Activated naive CD4-positive, alpha-beta T cell treated with anti-CD3 and anti-CD28 coated beads, Interleukin-2, amount 10 ng/mL, durations not matched to agents 7 days and 5 days (primary cell): ENCODE measurements at regions not wholly inside any gene's neighbourhood (a gene's known extent, or its start where the extent isn't known, plus 50 kb on each side); places are given as distances from the start of the nearest gene placed in this dataset.
"Not testable (repeated sequence)": the region's sequence is repeated elsewhere in the genome, so short reads cannot be mapped to it uniquely, and the experiment has no call there.

Experiments
- CTCF ChIA-PET: fragments of 350-600 bp; sonication (Branson Sonifier 250); formaldehyde crosslinking; loops from one replicate; lab custom pipeline; 2021; ENCODE audit warnings: antibody characterized with exemption; lab: Charles Lee
- DNase-seq: peaks from one replicate; pipeline ENCODE4 v3.0.0-alpha.2; 2020
- H3K27ac Mint-ChIP-seq: one replicate; pipeline ENCODE4 v1.8.0; 2021; ENCODE audit warnings: mild to moderate bottlenecking, moderate library complexity, mixed read lengths
- H3K27me3 Mint-ChIP-seq: one replicate; pipeline ENCODE4 v1.8.0; 2021; ENCODE audit warnings: mild to moderate bottlenecking, mixed read lengths
- H3K36me3 Mint-ChIP-seq: one replicate; pipeline ENCODE4 v1.8.0; 2021; ENCODE audit warnings: mixed read lengths
- H3K4me1 Mint-ChIP-seq: one replicate; pipeline ENCODE4 v1.8.0; 2021; ENCODE audit warnings: mixed read lengths
- H3K4me3 Mint-ChIP-seq: one replicate; pipeline ENCODE4 v1.8.0; 2021; ENCODE audit warnings: mild to moderate bottlenecking, moderate library complexity, mixed read lengths
- H3K9me3 Mint-ChIP-seq: one replicate; pipeline ENCODE4 v1.8.0; 2021; ENCODE audit warnings: mixed read lengths

DNA sequence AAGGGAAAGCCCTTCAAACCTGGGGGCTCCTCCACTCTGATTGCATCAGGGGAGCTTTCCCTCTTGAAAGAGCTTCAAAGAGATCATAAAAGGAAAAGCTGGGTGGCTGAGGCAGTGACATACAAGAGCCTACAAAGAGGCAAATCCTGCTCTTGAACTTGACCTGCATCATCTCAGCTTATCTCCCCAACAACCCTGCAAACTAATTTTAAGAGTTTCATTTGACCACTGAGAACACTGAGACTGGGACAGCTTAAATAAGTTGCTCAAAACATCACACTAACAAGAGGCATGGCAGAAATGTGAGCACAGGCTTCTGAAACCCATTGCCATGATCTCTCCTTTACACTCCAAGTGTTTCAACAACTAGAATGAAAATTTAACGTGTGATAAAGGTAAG, 101.6 kb upstream of the PPARGC1A start:
- Mint-ChIP-seq H3K27ac (no peak overlapping the region), H3K9me3 (no peaks in the 10 kb centered on the region), H3K4me1 (no peaks in the 10 kb centered on the region), H3K36me3 (no peaks in the 10 kb centered on the region), H3K4me3 (no peak overlapping the region), H3K27me3 (no peaks in the 10 kb centered on the region)
- CTCF ChIA-PET = no interaction called here
- DNase-seq = no peak

DNA sequence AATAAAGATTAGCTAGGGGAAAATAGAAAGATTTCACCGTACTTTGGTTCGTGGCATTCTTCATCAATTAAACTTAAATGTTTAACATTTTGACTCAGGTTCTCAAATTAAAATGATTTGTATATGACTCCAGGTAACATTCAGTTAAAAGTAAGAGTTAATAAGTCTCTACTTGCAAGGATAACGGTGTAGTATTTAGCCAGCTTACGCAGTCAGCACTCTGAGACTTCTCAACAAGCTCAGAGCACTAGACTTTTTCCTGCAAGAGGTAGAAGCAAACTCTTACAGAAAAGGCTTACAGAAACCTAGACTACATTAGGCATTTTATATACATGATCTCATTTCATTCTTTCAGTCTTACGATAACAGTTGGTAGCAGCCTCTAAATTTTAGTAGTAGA, 96.4 kb upstream of the PPARGC1A start:
- CTCF ChIA-PET = no interaction called here
- no peaks in the 10 kb centered on the region for H3K9me3 Mint-ChIP-seq
- no peak overlapping the region for H3K4me3 Mint-ChIP-seq
- H3K27ac Mint-ChIP-seq = no peak overlapping the region
- H3K4me1 Mint-ChIP-seq = no peaks in the 10 kb centered on the region
- no peak for DNase-seq
- H3K36me3 Mint-ChIP-seq = no peaks in the 10 kb centered on the region
- no peaks in the 10 kb centered on the region for H3K27me3 Mint-ChIP-seq

DNA sequence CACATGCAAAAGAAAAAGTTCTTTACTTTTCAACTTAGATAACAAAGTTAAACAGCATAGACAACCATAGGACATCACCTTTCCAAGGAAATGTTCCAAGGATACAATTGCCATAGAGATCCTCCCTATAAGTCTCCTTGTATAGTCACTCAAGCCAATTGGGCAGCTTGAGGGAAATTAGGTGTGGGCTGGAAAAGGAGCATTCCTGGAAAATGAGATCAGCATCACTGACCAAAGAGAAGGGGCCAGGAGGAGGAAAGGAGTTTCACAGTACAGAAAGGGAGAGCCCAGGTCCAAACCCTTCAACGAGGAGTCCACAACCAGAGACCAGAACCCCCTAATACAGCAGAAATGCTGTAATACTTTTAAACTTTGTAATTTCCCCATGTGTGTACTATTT, 91.5 kb upstream of the PPARGC1A start:
- no peak for DNase-seq
- CTCF ChIA-PET = no interaction called here
- Mint-ChIP-seq H3K27ac (no peak overlapping the region), H3K36me3 (no peaks in the 10 kb centered on the region), H3K9me3 (no peaks in the 10 kb centered on the region), H3K27me3 (peaks cover 4% of the 10 kb centered on the region), H3K4me3 (no peak overlapping the region), H3K4me1 (no peaks in the 10 kb centered on the region)

- Mint-ChIP-seq H3K27ac (no peak overlapping the region), H3K27me3 (peaks cover 4% of the 10 kb centered on the region)
- DNase-seq = no peak
Observed at GRCh38 chr4:23979534-23979933, 89.7 kb upstream of the PPARGC1A start.

DNA sequence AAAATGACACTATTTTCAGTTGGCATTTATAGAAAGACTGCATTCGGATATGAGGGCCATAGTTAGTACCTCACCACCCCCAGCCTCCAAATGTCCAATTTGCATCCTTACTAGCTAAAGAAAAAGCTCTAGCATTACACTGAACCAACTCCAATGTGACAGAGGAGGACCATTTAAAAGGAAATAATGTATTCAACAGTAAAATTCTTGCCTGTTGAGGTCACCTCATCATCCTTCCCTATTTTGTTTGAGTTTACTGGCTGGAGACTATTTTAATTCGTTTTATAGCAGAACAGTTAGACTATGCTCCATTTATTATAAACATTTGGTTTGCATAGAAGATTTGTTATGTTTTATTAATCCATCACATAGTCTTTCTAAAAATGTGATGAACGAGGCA, 88.2 kb upstream of the PPARGC1A start:
- H3K36me3 Mint-ChIP-seq = no peaks in the 10 kb centered on the region
- H3K4me1 Mint-ChIP-seq = no peaks in the 10 kb centered on the region
- H3K4me3 Mint-ChIP-seq = no peak overlapping the region
- DNase-seq = no peak
- H3K27me3 Mint-ChIP-seq = peaks cover 4% of the 10 kb centered on the region
- no peaks in the 10 kb centered on the region for H3K9me3 Mint-ChIP-seq
- H3K27ac Mint-ChIP-seq = no peak overlapping the region
- CTCF ChIA-PET = no interaction called here

More at GRCh38 chr4:23979534-23979933, 89.7 kb upstream of the PPARGC1A start:
- no peaks in the 10 kb centered on the region for H3K9me3 Mint-ChIP-seq
- CTCF ChIA-PET = no interaction called here
- H3K4me3 Mint-ChIP-seq = no peak overlapping the region
- no peaks in the 10 kb centered on the region for H3K4me1 Mint-ChIP-seq
- H3K36me3 Mint-ChIP-seq = no peaks in the 10 kb centered on the region

DNA sequence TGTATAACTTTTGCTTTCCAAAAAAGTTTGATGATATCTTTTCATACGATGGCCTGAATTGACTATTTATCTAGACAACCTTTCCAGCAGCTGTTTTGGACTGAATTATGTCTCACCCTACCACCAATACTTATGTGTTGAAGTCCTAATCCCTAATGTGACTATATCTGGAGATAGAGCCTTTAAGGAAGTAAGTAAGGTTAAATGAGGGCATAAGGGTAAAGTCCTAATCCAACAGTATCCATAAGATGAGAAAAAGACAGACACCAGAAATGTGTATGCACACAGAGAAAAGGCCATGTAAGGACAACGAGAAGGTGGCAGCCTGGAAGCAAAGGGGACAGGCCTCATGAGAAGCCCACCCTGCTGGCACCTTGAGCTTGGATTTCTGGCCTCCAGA, 86.6 kb upstream of the PPARGC1A start:
- Mint-ChIP-seq H3K4me3 (no peak overlapping the region), H3K36me3 (no peaks in the 10 kb centered on the region)
- CTCF ChIA-PET = no interaction called here

GRCh38 chr4:23973308-23973855, 83.5 kb upstream of the PPARGC1A start:
- Mint-ChIP-seq H3K4me3 (no peak overlapping the region), H3K36me3 (no peaks in the 10 kb centered on the region), H3K9me3 (no peaks in the 10 kb centered on the region), H3K4me1 (no peaks in the 10 kb centered on the region), H3K27ac (no peak overlapping the region), H3K27me3 (peaks cover 4% of the 10 kb centered on the region)
- CTCF ChIA-PET = no interaction called here
- no peak for DNase-seq

More for the DNA sequence above, 86.6 kb upstream of the PPARGC1A start:
- DNase-seq = no peak
- Mint-ChIP-seq H3K27ac (no peak overlapping the region), H3K4me1 (no peaks in the 10 kb centered on the region), H3K9me3 (no peaks in the 10 kb centered on the region), H3K27me3 (peaks cover 4% of the 10 kb centered on the region)

GRCh38 chr4:23972805-23973204, 83.0 kb upstream of the PPARGC1A start:
- H3K4me3 Mint-ChIP-seq = no peak overlapping the region
- CTCF ChIA-PET = no interaction called here

GRCh38 chr4:23972187-23972586, 82.3 kb upstream of the PPARGC1A start:
- H3K4me1 Mint-ChIP-seq = no peaks in the 10 kb centered on the region
- H3K9me3 Mint-ChIP-seq = no peaks in the 10 kb centered on the region
- CTCF ChIA-PET = no interaction called here
- H3K27me3 Mint-ChIP-seq = peaks cover 4% of the 10 kb centered on the region
- DNase-seq = no peak
- no peak overlapping the region for H3K27ac Mint-ChIP-seq
- no peaks in the 10 kb centered on the region for H3K36me3 Mint-ChIP-seq
- H3K4me3 Mint-ChIP-seq = no peak overlapping the region

More at GRCh38 chr4:23972805-23973204, 83.0 kb upstream of the PPARGC1A start:
- Mint-ChIP-seq H3K9me3 (no peaks in the 10 kb centered on the region), H3K27me3 (peaks cover 4% of the 10 kb centered on the region), H3K36me3 (no peaks in the 10 kb centered on the region), H3K27ac (no peak overlapping the region), H3K4me1 (no peaks in the 10 kb centered on the region)
- no peak for DNase-seq

- no peak overlapping the region for H3K4me3 Mint-ChIP-seq
- H3K27ac Mint-ChIP-seq = no peak overlapping the region
- H3K27me3 Mint-ChIP-seq = no peaks in the 10 kb centered on the region
- no peaks in the 10 kb centered on the region for H3K36me3 Mint-ChIP-seq
- H3K4me1 Mint-ChIP-seq = no peaks in the 10 kb centered on the region
- no peaks in the 10 kb centered on the region for H3K9me3 Mint-ChIP-seq
- DNase-seq = no peak
- CTCF ChIA-PET = no interaction called here
Observed at GRCh38 chr4:23970201-23970850, 80.5 kb upstream of the PPARGC1A start.

- H3K36me3 Mint-ChIP-seq = no peaks in the 10 kb centered on the region
- H3K27me3 Mint-ChIP-seq = no peaks in the 10 kb centered on the region
- no peak for DNase-seq
- H3K4me1 Mint-ChIP-seq = no peaks in the 10 kb centered on the region
- CTCF ChIA-PET = no interaction called here
- no peaks in the 10 kb centered on the region for H3K9me3 Mint-ChIP-seq
- no peak overlapping the region for H3K4me3 Mint-ChIP-seq
- no peak overlapping the region for H3K27ac Mint-ChIP-seq
Observed at GRCh38 chr4:23969635-23970145, 79.8 kb upstream of the PPARGC1A start.

DNA sequence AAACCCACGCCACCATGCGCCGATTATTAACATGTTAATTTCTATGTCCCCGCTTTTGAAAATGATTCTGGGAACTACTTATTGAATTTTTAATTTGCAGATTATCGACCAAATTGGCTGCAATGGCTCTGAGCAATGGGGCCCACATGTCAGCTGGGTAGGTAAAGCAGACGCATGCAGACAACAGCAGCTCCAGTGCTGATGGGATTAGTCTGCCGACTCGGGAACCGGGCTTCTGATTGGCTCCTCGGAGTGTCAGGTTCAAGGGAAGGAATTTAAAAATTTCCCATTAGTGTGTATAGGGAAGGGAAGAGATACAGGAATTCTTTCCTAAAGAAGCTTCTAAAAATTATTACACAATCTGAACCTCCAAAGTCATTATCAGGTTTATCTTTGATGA, 77.4 kb upstream of the PPARGC1A start:
- H3K9me3 Mint-ChIP-seq = no peaks in the 10 kb centered on the region
- no peaks in the 10 kb centered on the region for H3K36me3 Mint-ChIP-seq
- H3K27ac Mint-ChIP-seq = no peak overlapping the region
- no peaks in the 10 kb centered on the region for H3K4me1 Mint-ChIP-seq
- no peak overlapping the region for H3K4me3 Mint-ChIP-seq
- CTCF ChIA-PET = no interaction called here
- no peaks in the 10 kb centered on the region for H3K27me3 Mint-ChIP-seq
- no peak for DNase-seq

GRCh38 chr4:23966725-23967124, 76.9 kb upstream of the PPARGC1A start:
- CTCF ChIA-PET = no interaction called here
- Mint-ChIP-seq H3K36me3 (no peaks in the 10 kb centered on the region), H3K4me3 (no peak overlapping the region), H3K27me3 (no peaks in the 10 kb centered on the region), H3K9me3 (no peaks in the 10 kb centered on the region), H3K27ac (no peak overlapping the region), H3K4me1 (no peaks in the 10 kb centered on the region)
- no peak for DNase-seq

GRCh38 chr4:23962462-23962861, 72.6 kb upstream of the PPARGC1A start:
- CTCF ChIA-PET = no interaction called here
- no peaks in the 10 kb centered on the region for H3K36me3 Mint-ChIP-seq
- H3K9me3 Mint-ChIP-seq = no peaks in the 10 kb centered on the region
- DNase-seq = no peak
- H3K4me1 Mint-ChIP-seq = no peaks in the 10 kb centered on the region
- no peak overlapping the region for H3K27ac Mint-ChIP-seq
- H3K27me3 Mint-ChIP-seq = no peaks in the 10 kb centered on the region
- no peak overlapping the region for H3K4me3 Mint-ChIP-seq

DNA sequence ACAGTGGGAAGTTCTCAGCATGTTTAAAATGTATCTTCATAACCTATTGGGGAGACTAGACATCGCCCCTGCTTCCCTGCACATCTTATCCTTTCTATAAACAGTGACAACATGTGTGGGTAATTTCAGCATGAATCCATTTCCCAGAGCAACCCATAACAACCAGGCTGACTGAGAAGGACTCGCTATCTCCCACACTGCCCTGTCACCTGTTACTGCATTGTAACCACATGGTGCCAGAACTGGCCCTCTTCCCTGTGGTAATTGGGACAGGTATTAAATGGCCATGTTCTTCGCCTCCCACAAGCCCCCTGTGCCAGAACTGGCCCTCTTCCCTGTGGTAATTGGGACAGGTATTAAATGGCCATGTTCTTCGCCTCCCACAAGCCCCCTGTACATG, 71.5 kb upstream of the PPARGC1A start:
- H3K9me3 Mint-ChIP-seq, H3K4me3 Mint-ChIP-seq, H3K36me3 Mint-ChIP-seq, H3K27ac Mint-ChIP-seq, H3K4me1 Mint-ChIP-seq, H3K27me3 Mint-ChIP-seq, CTCF ChIA-PET, DNase-seq: not testable (repeated sequence)
